Thoracic aorta (tissue), 2 donors: ENCODE measurements at regions not wholly inside any gene's neighbourhood (a gene's known extent, or its start where the extent isn't known, plus 50 kb on each side); places are given as distances from the start of the nearest gene placed in this dataset.

ENCODE experiments used
- ATAC-seq: fragments of 150-250 bp; one replicate; pipeline ENCODE4 v1.8.0; 2017; ENCODE audit warnings: low read depth; ENCODE audit not compliant: insufficient number of reproducible peaks, low FRiP score
- DNase-seq: peaks from one replicate; pipeline ENCODE4 v3.0.0-alpha.2; 2020; ENCODE audit warnings: low spot score
- H3K27ac ChIP-seq, 2 donors: fragments of 200-600 bp; sonication (generic); 1 replicate in 1 of 2; 2 replicates in 1 of 2; pipeline ENCODE4 v1.5.1; 2016; ENCODE audit warnings: mild to moderate bottlenecking in 2 of 2, moderate library complexity in 2 of 2
- H3K27me3 ChIP-seq: fragments of 200-600 bp; sonication (generic); replicated peaks from 2 replicates; pipeline ENCODE4 v1.6.0; 2016; ENCODE audit warnings: mild to moderate bottlenecking; ENCODE audit not compliant: insufficient read depth
- H3K36me3 ChIP-seq: fragments of 200-600 bp; sonication (generic); one replicate; pipeline ENCODE4 v1.5.1; 2016
- H3K4me1 ChIP-seq, 2 donors: fragments of 200-600 bp; sonication (generic); 1 replicate in 1 of 2; 2 replicates in 1 of 2; pipeline versions ENCODE4 v1.5.1 to v1.6.0; 2016; ENCODE audit warnings: low read depth in 2 of 2, mild to moderate bottlenecking in 1 of 2; ENCODE audit not compliant: control insufficient read depth in 1 of 2
- H3K4me3 ChIP-seq: fragments of 200-600 bp; sonication (generic); 2 replicates; pipeline ENCODE4 v1.5.1; 2016; ENCODE audit warnings: mild to moderate bottlenecking
- H3K9me3 ChIP-seq: fragments of 200-600 bp; sonication (generic); 2 replicates; pipeline ENCODE4 v1.5.1; 2016
- CTCF ChIP-seq: fragments of 200-600 bp; sonication (generic); IDR thresholded peaks from one replicate; pipeline ENCODE4 v1.5.1; 2019; ENCODE audit warnings: antibody characterized with exemption

GRCh38 chr6:16912756-16913155 lies 151.5 kb upstream of the ATXN1 start:
- Histone ChIP-seq H3K4me3 (no peak overlapping the region), H3K4me1 (no peaks in the 10 kb centered on the region), H3K9me3 (peaks cover 8% of the 10 kb centered on the region), H3K27ac (no peak overlapping the region), H3K27me3 (no peaks in the 10 kb centered on the region), H3K36me3 (no peaks in the 10 kb centered on the region)
- no peak for TF ChIP-seq CTCF
- DNase-seq (no peak), ATAC-seq (no peak)

GRCh38 chr6:16911088-16911487 lies 149.8 kb upstream of the ATXN1 start:
- DNase-seq (no peak), ATAC-seq (no peak)
- Histone ChIP-seq H3K27ac (no peak overlapping the region), H3K36me3 (no peaks in the 10 kb centered on the region), H3K4me3 (no peak overlapping the region), H3K4me1 (no peaks in the 10 kb centered on the region), H3K27me3 (no peaks in the 10 kb centered on the region), H3K9me3 (peaks cover 8% of the 10 kb centered on the region)
- TF ChIP-seq CTCF, result no peak

- H3K9me3 ChIP-seq, result peaks cover 8% of the 10 kb centered on the region
- no peak for TF ChIP-seq CTCF
- H3K36me3 ChIP-seq, result no peaks in the 10 kb centered on the region
- H3K4me1 ChIP-seq, result no peaks in the 10 kb centered on the region
- H3K27me3 ChIP-seq, result no peaks in the 10 kb centered on the region
- DNase-seq, result no peak
- ATAC-seq, result no peak
- no peak overlapping the region for H3K27ac ChIP-seq
- H3K4me3 ChIP-seq, result no peak overlapping the region
Observed at GRCh38 chr6:16909658-16910360, 148.5 kb upstream of the ATXN1 start.

GRCh38 chr6:16907991-16908390 lies 146.7 kb upstream of the ATXN1 start:
- H3K27me3 ChIP-seq, result no peaks in the 10 kb centered on the region
- ATAC-seq (no peak), DNase-seq (no peak)
- no peak overlapping the region for H3K27ac ChIP-seq
- no peaks in the 10 kb centered on the region for H3K36me3 ChIP-seq
- no peak overlapping the region for H3K4me3 ChIP-seq
- no peaks in the 10 kb centered on the region for H3K4me1 ChIP-seq
- TF ChIP-seq CTCF, result no peak
- peaks cover 8% of the 10 kb centered on the region for H3K9me3 ChIP-seq

DNA sequence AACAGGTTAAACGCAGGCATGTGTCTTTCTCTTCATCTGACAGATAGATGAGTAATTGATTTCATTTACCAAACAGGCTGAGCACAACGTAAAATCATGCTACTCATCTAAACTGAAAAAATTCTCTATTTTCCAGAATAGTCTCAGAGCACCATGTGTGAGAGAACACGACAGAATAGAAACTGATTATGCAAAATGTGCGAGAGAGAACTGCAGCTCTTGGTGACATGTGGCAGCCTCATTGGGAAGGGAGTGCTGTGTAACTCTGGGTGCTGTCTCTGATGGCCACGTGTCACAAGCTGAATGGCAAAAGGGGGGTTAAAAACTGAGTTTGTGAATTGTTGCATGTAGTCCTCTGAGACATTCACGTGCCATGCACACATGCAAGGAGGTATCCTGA lies 143.7 kb upstream of the ATXN1 start:
- Histone ChIP-seq H3K27ac (no peak overlapping the region), H3K4me1 (no peaks in the 10 kb centered on the region), H3K9me3 (no peaks in the 10 kb centered on the region), H3K36me3 (no peaks in the 10 kb centered on the region), H3K27me3 (no peaks in the 10 kb centered on the region), H3K4me3 (no peak overlapping the region)
- DNase-seq (no peak), ATAC-seq (no peak)
- TF ChIP-seq CTCF, result no peak
